ENCODE measurements at regions not wholly inside any gene's neighbourhood (a gene's known extent, or its start where the extent isn't known, plus 50 kb on each side); places are given as distances from the start of the nearest gene placed in this dataset.

DNA sequence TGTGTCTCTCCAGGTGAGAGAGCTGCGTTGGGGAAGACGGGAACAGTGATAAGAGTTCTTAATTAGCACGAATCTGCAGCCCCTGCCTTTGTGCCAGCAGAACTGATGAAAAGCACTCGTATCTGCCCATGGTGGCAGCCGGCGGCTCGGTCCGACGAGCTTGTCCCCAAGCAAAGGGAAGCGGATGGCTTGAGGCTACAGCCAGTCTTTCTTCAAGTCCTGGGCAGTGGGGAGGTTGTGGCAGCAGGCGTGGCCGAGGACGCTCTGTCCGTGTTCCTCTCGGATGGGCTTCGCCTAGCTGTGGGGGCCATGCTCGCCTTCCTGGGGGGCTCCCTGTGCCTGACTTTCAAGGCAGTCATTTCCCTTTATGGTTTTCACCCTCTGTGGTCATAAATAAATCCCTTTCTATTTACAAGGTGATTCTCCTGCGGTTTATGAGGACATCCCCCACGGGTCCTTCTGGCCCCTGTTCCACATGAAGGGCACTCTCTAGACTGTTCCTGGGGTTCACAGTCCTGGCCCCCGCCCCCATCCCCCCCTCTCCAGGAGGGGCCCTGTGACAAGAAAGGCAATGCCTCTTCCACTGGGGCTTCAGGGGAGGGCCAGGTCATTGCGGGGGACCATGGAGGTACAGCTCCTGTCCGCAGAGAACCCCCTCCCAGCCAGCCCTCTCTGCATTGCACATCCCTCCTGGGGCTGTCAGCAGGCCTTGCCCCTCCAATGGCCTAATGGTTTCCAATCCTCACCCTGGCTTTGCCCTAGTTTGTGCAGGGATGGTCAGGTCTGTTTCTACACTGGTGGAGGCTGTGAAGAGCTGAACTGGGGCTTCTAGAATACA lies 1212.3 kb downstream of the BRD1 start:
- Histone ChIP-seq H3K27ac (ENCODE audit: poor library complexity, severe bottlenecking) (no peak overlapping the region), H3K9me3 (ENCODE audit: severe bottlenecking) (no peaks in the 10 kb centered on the region), H3K4me3 (ENCODE audit: severe bottlenecking) (no peak overlapping the region), H3K4me1 (ENCODE audit: insufficient read depth, poor library complexity, severe bottlenecking) (no peaks in the 10 kb centered on the region), H3K36me3 (ENCODE audit: low read depth) (no peaks in the 10 kb centered on the region), H3K27me3 (ENCODE audit: insufficient read depth, poor library complexity, severe bottlenecking) (no peaks in the 10 kb centered on the region)
- no peak for ATAC-seq (ENCODE audit: low read depth)
- DNase-seq (ENCODE audit: low spot score) = no peak
- TF ChIP-seq CTCF (IDR thresholded peaks at IDR 0.05; ENCODE audit: poor library complexity, severe bottlenecking) = no peak

GRCh38 chr22:48613566-48614200 lies 1214.0 kb downstream of the BRD1 start:
- no peaks in the 10 kb centered on the region for H3K36me3 ChIP-seq (ENCODE audit: low read depth)
- ATAC-seq (ENCODE audit: low read depth) (no peak), DNase-seq (ENCODE audit: low spot score) (no peak)
- H3K4me3 ChIP-seq (ENCODE audit: severe bottlenecking) = no peak overlapping the region
- H3K27ac ChIP-seq (ENCODE audit: poor library complexity, severe bottlenecking) = no peak overlapping the region
- no peaks in the 10 kb centered on the region for H3K9me3 ChIP-seq (ENCODE audit: severe bottlenecking)
- H3K4me1 ChIP-seq (ENCODE audit: insufficient read depth, poor library complexity, severe bottlenecking) = no peaks in the 10 kb centered on the region
- no peak for TF ChIP-seq CTCF (IDR thresholded peaks at IDR 0.05; ENCODE audit: poor library complexity, severe bottlenecking)
- no peaks in the 10 kb centered on the region for H3K27me3 ChIP-seq (ENCODE audit: insufficient read depth, poor library complexity, severe bottlenecking)

- Histone ChIP-seq H3K4me3 (ENCODE audit: severe bottlenecking) (no peak overlapping the region), H3K4me1 (ENCODE audit: insufficient read depth, poor library complexity, severe bottlenecking) (no peaks in the 10 kb centered on the region), H3K9me3 (ENCODE audit: severe bottlenecking) (no peaks in the 10 kb centered on the region), H3K27me3 (ENCODE audit: insufficient read depth, poor library complexity, severe bottlenecking) (no peaks in the 10 kb centered on the region), H3K36me3 (ENCODE audit: low read depth) (no peaks in the 10 kb centered on the region), H3K27ac (ENCODE audit: poor library complexity, severe bottlenecking) (no peak overlapping the region)
- no peak for TF ChIP-seq CTCF (IDR thresholded peaks at IDR 0.05; ENCODE audit: poor library complexity, severe bottlenecking)
- no peak for ATAC-seq (ENCODE audit: low read depth)
- no peak for DNase-seq (ENCODE audit: low spot score)
Observed at GRCh38 chr22:48612077-48612995, 1215.3 kb downstream of the BRD1 start.

- Histone ChIP-seq H3K36me3 (ENCODE audit: low read depth) (no peaks in the 10 kb centered on the region), H3K27ac (ENCODE audit: poor library complexity, severe bottlenecking) (no peak overlapping the region), H3K27me3 (ENCODE audit: insufficient read depth, poor library complexity, severe bottlenecking) (no peaks in the 10 kb centered on the region), H3K9me3 (ENCODE audit: severe bottlenecking) (no peaks in the 10 kb centered on the region), H3K4me3 (ENCODE audit: severe bottlenecking) (no peak overlapping the region), H3K4me1 (ENCODE audit: insufficient read depth, poor library complexity, severe bottlenecking) (no peaks in the 10 kb centered on the region)
- no peak for ATAC-seq (ENCODE audit: low read depth)
- no peak for TF ChIP-seq CTCF (IDR thresholded peaks at IDR 0.05; ENCODE audit: poor library complexity, severe bottlenecking)
- DNase-seq (ENCODE audit: low spot score) = no peak
Observed at GRCh38 chr22:48609279-48609865, 1218.3 kb downstream of the BRD1 start.
